Subcutaneous abdominal adipose tissue (tissue), 5 donors: ENCODE measurements at regions not wholly inside any gene's neighbourhood (a gene's known extent, or its start where the extent isn't known, plus 50 kb on each side); places are given as distances from the start of the nearest gene placed in this dataset.

Experiments
- H3K27ac ChIP-seq: one replicate; pipeline ENCODE4 v1.7.0; 2013; ENCODE audit warnings: low read depth, mild to moderate bottlenecking, inconsistent platforms, low read length, moderate library complexity
- H3K27me3 ChIP-seq, 5 donors: one replicate each; pipeline ENCODE4 v1.7.0; 2013; ENCODE audit warnings: low read length in 5 of 5, inconsistent platforms in 1 of 5; ENCODE audit not compliant: control insufficient read depth in 5 of 5, insufficient read depth in 4 of 5
- H3K36me3 ChIP-seq, 5 donors: one replicate each; pipeline ENCODE4 v1.7.0; 2013; ENCODE audit warnings: low read length in 5 of 5; ENCODE audit not compliant: control insufficient read depth in 5 of 5, insufficient read depth in 5 of 5
- H3K4me1 ChIP-seq, 5 donors: one replicate each; pipeline ENCODE4 v1.7.0; 2013; ENCODE audit warnings: low read length in 5 of 5, mild to moderate bottlenecking in 3 of 5, moderate library complexity in 1 of 5; ENCODE audit not compliant: control insufficient read depth in 5 of 5, insufficient read depth in 5 of 5
- H3K4me3 ChIP-seq, 5 donors: one replicate each; pipeline ENCODE4 v1.7.0; 2013; ENCODE audit warnings: low read length in 5 of 5, low read depth in 1 of 5
- H3K9ac ChIP-seq, 5 donors: one replicate each; pipeline ENCODE4 v1.7.0; 2013; ENCODE audit warnings: low read length in 5 of 5, mild to moderate bottlenecking in 4 of 5, moderate library complexity in 3 of 5
- H3K9me3 ChIP-seq, 5 donors: one replicate each; pipeline ENCODE4 v1.7.0; 2013; ENCODE audit warnings: low read length in 5 of 5; ENCODE audit not compliant: control insufficient read depth in 5 of 5
- donor health status: healthy.
- donor health status: healthy.
- donor health status: healthy.
- donor health status: healthy.
- donor health status: healthy.

DNA sequence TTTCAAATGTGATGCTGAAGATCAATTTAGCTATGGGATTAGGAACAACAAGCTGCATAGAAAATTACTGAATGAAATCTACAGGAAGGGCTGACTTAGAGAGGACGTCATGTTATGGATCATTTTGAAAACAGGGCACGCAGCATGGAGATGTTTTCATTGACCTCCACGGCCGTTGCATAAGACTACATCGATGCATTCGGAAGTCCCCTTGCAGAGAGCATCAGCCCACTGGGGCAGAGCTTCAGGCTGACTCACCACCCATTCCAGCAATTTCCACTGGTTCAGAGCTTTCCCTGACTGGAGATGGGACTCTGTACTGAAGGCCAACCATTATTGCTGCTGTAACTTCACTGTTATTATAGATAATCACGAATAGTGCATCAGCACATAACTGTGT, 305.3 kb downstream of the IRS2 start:
- Histone ChIP-seq H3K4me1 (peaks cover 0 to 9% (median 4%) of the 10 kb centered on the region in 5 donors), H3K27ac (no peak overlapping the region), H3K9ac (no peak overlapping the region), H3K36me3 (no peaks in the 10 kb centered on the region), H3K9me3 (no peaks in the 10 kb centered on the region), H3K4me3 (no peak overlapping the region), H3K27me3 (no peaks in the 10 kb centered on the region)

- Histone ChIP-seq H3K27me3 (no peaks in the 10 kb centered on the region), H3K27ac (no peak overlapping the region), H3K9ac (no peak overlapping the region)
Observed at GRCh38 chr13:109480011-109480955, 306.1 kb downstream of the IRS2 start.

DNA sequence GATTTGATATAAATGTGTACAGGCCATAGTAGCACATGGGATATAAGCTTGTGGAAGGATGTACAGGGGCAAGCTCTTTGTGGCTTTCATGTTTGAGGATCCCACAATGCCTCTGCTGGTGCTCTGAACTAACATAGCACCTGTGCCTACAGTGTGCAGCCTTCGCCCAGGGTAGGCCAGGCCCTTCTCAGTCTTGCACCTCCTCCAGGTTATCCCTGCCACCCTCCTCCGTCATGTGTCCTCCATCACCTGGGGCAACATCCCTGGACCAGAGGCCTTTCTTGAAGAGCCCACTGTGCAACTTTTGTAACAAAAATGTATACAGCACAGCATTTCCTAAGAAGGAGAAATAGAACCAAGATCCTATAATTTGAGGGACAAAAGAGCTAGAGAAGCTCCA, 306.8 kb downstream of the IRS2 start:
- no peak overlapping the region for H3K9ac ChIP-seq
- no peaks in the 10 kb centered on the region for H3K36me3 ChIP-seq
- no peak overlapping the region for H3K4me3 ChIP-seq
- no peak overlapping the region for H3K27ac ChIP-seq
- H3K4me1 ChIP-seq, result peaks cover 0 to 9% (median 4%) of the 10 kb centered on the region in 5 donors
- no peaks in the 10 kb centered on the region for H3K9me3 ChIP-seq
- no peaks in the 10 kb centered on the region for H3K27me3 ChIP-seq

More at GRCh38 chr13:109480011-109480955, 306.1 kb downstream of the IRS2 start:
- no peaks in the 10 kb centered on the region for H3K9me3 ChIP-seq
- H3K4me3 ChIP-seq, result no peak overlapping the region
- H3K36me3 ChIP-seq, result no peaks in the 10 kb centered on the region
- peaks cover 0 to 9% (median 4%) of the 10 kb centered on the region in 5 donors for H3K4me1 ChIP-seq

DNA sequence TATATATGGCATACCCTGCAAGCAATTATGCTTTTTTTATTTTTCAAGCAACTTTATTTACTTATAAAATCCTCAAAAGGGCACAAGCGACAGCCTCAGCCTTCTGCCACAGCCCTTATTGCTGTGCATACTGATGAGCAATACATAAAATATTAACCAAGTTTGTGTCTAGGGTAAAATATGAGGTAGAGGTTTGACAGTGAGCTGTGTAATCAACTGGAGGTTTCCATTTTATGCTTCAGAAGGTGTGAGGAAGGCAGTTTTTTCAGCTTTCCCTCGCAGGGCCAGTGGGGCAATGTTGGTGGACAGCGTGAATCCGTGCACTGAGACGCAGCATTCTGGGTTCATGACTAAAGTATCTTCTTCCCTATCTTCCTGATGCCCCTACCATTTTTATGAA, 310.4 kb downstream of the IRS2 start:
- H3K36me3 ChIP-seq, result no peaks in the 10 kb centered on the region
- no peak overlapping the region for H3K4me3 ChIP-seq
- H3K9ac ChIP-seq, result no peak overlapping the region
- H3K27ac ChIP-seq, result no peak overlapping the region
- peaks cover 0 to 9% (median 4%) of the 10 kb centered on the region in 5 donors for H3K4me1 ChIP-seq
- no peaks in the 10 kb centered on the region for H3K9me3 ChIP-seq
- no peaks in the 10 kb centered on the region for H3K27me3 ChIP-seq

DNA sequence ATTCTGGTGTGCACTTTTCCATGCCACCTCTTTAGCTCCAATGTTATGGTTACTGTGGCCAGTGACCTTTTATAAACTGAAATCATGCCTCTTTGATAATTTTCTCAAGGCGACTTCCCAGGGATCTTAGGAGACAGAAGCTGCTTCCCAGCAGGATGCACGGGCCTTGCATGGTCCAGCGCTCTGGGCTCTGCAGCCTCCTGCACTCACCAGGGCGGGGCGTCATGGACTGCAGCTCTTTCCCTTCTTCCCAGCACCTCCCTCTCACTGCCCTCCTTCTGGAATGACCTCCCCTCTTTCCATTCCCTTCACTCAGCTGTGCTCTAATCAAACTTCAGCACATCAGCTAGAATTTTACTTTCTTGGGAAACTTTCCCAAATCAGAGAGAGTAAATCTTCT, 318.3 kb downstream of the IRS2 start:
- no peaks in the 10 kb centered on the region for H3K27me3 ChIP-seq
- peaks cover 0 to 2% (median 0%) of the 10 kb centered on the region in 5 donors for H3K4me1 ChIP-seq
- no peaks in the 10 kb centered on the region for H3K36me3 ChIP-seq
- H3K4me3 ChIP-seq, result no peak overlapping the region
- no peak overlapping the region for H3K27ac ChIP-seq
- no peak overlapping the region for H3K9ac ChIP-seq
- peaks cover 0 to 4% (median 0%) of the 10 kb centered on the region in 5 donors for H3K9me3 ChIP-seq

DNA sequence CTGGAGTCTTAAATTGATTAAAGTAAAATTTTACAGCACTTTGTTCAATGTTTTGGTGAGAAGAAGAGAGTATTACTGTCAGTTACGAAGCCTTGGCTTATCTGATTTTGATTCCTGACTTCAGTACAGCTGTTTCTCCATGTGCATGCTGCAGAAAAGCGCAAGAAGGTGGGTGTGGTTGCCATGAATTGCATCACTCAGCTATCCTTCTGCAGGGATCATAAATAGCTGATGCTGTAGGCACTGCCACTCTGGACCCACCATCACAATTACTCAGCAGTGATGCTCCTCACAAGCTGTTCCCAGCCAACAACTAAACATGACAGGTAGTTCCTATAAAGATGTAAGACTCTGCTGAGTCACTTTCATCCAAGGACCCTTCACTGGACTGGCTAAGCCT, 321.2 kb downstream of the IRS2 start:
- no peak overlapping the region for H3K9ac ChIP-seq
- H3K27ac ChIP-seq, result no peak overlapping the region
- H3K36me3 ChIP-seq, result no peaks in the 10 kb centered on the region
- peaks cover 0 to 4% (median 0%) of the 10 kb centered on the region in 5 donors for H3K9me3 ChIP-seq
- no peak overlapping the region for H3K4me3 ChIP-seq
- peaks cover 0 to 2% (median 0%) of the 10 kb centered on the region in 5 donors for H3K4me1 ChIP-seq
- H3K27me3 ChIP-seq, result no peaks in the 10 kb centered on the region

DNA sequence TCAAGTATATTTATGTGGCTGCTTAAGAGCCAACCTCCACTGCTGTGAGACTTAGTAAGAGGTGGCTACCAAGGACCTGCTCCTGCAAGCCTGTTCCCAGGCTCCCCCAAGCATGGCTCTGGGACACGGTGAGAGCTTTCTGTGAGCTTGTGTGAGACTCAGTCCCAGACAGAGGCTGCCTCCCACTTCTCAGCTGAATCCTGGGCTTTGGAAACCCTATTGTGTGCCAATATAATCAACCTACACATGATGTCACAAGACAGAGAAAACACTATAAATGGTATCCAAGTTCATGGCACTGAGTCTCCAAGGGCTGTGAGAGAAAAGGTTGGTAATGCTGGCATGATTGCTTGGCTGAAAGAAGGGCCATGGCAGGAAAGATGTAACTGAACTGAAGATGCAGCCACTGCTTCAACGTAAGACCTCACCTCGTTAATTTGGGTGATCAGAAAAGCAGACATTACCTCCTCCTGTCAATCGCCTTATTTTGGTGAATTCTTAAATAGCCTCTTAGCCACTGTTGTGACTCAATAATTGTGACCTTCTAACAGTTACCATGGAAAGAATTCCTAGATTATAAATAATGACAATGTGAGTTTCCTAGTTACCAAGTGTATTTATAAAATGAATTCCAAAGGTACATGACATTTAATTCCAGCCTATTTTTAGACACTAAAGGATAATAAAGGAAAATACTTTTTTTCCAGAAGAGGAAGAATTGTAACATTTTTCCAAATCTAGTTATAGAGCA, 332.0 kb downstream of the IRS2 start:
- Histone ChIP-seq H3K36me3 (no peaks in the 10 kb centered on the region), H3K4me1 (no peaks in the 10 kb centered on the region), H3K9ac (no peak overlapping the region), H3K9me3 (no peaks in the 10 kb centered on the region), H3K4me3 (no peak overlapping the region), H3K27ac (no peak overlapping the region), H3K27me3 (no peaks in the 10 kb centered on the region)

DNA sequence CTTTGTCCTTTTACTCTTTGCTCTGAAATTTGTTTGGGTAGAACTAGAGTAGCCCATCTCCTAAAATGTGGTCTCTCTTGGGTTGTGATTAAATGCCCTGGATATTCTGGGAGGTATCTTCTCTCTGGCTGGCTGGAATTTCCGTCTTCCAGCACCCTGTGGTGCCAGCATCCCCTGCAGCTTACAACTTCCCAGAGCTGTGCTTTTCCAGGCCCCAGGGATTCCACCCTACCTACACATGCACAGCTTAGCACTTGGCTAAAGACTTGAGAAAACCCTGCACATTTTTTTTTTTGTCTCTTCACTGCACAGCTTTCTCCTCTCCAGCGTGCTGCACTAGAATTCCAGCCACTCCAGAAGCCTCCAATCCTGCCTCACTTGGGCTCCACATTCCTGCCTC, 334.7 kb downstream of the IRS2 start:
- Histone ChIP-seq H3K36me3 (no peaks in the 10 kb centered on the region), H3K4me1 (no peaks in the 10 kb centered on the region), H3K9ac (no peak overlapping the region)

DNA sequence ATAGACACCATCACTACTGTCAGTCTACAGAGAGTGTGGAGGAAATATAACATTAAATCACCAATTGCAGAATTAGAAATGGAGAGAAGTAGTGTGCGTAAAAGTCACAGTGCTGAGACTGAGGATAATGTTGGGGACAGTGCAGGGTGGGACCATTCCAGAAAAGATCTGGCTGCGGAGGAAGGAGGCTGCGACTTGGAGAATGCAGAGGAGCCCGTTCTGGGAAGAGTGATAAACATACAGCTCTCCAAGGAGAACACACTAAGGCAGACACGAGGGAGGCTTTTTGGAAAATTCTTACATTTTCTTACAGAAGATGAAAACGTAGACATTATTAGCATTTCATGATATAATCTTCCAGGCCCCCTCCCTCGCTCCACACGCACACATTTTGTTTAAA, 337.8 kb downstream of the IRS2 start:
- no peak overlapping the region for H3K9ac ChIP-seq
- no peak overlapping the region for H3K4me3 ChIP-seq
- no peak overlapping the region for H3K27ac ChIP-seq
- no peaks in the 10 kb centered on the region for H3K36me3 ChIP-seq
- H3K27me3 ChIP-seq, result no peaks in the 10 kb centered on the region
- peaks cover 0 to 2% (median 0%) of the 10 kb centered on the region in 5 donors for H3K9me3 ChIP-seq
- no peaks in the 10 kb centered on the region for H3K4me1 ChIP-seq

More for the DNA sequence above, 334.7 kb downstream of the IRS2 start:
- Histone ChIP-seq H3K27ac (no peak overlapping the region), H3K9me3 (no peaks in the 10 kb centered on the region), H3K27me3 (no peaks in the 10 kb centered on the region), H3K4me3 (no peak overlapping the region)

- Histone ChIP-seq H3K9me3 (peaks cover 0 to 2% (median 0%) of the 10 kb centered on the region in 5 donors), H3K4me1 (no peaks in the 10 kb centered on the region), H3K4me3 (no peak overlapping the region), H3K27me3 (no peaks in the 10 kb centered on the region), H3K27ac (no peak overlapping the region), H3K9ac (no peak overlapping the region), H3K36me3 (no peaks in the 10 kb centered on the region)
Observed at GRCh38 chr13:109447667-109448066, 338.7 kb downstream of the IRS2 start.
